RPMI8226 (cell line): ENCODE measurements at regions not wholly inside any gene's neighbourhood (a gene's known extent, or its start where the extent isn't known, plus 50 kb on each side); places are given as distances from the start of the nearest gene placed in this dataset.

Experiments used
- DNase-seq: peaks from one replicate; pipeline ENCODE4 v3.0.0-alpha.2; 2015

GRCh38 chr1:119308806-119309205 is 59.8 kb upstream of the HAO2 start:
- DNase-seq: no peak

DNA sequence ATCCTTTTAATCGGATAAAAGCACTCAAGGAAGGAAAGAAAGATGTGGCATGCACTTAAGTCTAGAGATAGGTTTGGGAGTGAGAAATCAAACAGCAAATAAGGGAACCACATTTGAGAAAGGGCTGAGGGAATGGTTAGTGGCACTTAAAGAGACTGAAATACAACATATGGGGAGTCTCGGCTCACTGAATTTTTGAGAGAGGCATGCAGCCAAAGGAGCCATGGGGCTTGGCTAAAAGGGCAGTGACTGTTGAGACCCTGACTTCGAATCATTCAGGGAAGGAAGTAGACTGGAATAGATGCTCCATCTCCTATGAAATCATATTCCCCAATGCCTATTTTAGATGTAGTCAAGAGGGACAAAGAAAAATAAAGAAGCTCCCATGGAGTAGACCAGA is 58.3 kb upstream of the HAO2 start:
- no peak for DNase-seq

DNA sequence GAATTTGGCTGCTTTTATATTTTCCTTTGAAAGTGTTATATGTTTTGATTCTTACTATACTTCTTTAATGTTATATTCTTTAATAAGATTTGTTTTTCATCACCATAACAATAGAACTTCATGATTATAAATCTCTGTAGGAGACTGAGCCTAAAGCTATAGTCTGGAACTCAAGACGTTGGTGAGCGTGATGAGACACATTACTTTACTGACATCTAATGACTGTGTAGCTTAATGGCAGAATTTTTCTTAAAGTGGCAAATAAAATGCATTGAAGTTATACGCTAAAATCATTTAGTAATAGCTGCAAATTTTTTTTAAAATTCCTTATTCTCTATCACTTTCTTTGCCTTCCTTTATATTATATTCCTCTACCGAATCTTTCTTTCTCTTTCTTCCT is 56.1 kb upstream of the HAO2 start:
- DNase-seq: no peak

GRCh38 chr1:119314001-119314796 is 54.4 kb upstream of the HAO2 start:
- no peak for DNase-seq

DNA sequence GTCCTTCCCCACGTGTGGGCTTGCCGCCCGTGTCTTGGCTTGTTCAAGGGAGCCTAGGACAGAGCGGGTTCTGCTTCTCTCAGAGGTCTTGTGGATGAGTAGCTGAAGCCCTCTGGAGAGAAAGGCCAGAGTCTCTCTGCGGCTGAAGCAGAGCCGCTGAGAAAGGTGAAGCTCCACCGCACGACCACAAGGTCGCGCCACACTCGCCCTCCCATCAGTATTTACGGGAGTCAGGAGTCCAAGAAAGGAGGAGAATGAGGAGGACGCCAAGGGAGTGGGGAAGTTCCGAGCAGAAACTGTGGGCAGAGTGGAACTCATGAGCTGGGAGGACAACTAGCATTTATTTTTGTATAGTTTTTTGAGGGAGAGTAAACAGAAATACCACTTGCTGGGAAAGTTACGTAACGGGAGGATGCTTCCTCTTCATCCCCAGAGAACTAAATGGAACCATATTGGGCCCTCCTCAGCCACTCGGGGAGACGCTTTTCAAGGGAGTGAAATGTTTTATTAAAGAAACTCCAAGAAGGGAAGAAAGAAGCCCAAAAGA is 51.6 kb upstream of the HAO2 start:
- DNase-seq: no peak

DNA sequence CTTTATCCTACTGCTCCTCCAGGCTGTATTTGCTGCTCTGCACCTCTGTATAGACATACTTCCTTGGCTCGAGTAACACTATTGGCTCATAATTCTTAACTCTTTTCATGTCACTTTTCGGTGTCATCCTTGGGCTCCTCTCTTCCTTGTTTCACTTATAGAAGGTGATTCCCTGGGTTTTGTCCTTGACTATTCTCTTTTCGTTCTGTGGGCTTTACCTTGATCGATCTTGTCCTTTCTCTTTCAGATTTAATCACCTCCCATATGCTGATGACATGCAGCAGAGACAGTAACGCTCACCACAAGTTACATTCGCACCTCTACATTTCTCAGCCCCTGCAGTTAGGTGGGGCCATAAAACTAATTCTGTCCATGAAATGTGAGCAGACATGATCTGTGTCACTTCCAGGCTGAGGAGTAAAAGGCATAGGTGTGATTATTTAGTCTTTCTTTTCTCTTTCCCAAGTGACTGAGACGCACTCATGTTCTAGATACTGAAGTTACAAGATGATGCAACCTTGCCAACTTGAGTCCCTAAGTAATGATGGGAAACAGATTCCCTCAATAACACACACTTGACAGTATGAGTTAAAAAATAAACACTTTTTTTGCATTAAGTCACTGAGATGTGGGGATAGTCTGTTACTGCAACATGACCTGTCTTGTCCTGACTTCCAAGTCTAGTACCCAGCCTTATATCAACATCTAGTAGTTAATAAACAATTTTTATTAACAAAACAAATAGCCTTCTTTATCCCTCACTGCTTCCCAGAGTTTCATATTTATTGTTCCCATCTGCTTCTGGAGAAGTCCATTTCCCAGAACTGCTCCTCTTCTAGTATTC is 49.9 kb upstream of the HAO2 start:
- DNase-seq: no peak
